ENCODE measurements at regions not wholly inside any gene's neighbourhood (a gene's known extent, or its start where the extent isn't known, plus 50 kb on each side); places are given as distances from the start of the nearest gene placed in this dataset.
A peak's percentile ranks its signal among the peaks of the same experiment; 100 is the strongest.

DNA sequence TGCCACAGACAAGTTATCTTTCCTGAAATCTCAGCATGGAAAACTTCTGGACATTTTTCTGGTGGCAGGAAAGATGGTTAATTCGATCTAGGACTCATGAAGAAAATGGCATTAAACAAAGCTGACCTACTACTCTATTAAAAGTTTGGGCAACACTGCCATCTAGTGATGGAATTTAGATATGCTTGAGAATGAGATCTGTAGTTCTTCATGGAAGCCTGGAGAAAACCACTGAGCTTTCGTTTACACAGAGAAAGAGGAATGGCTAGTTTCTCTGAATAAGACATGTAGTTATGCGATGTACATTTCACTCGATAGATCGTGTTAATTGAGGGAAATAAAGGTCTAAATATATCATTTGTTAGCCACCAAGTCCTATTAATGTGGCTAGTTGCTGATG is 51.7 kb upstream of the CHRDL1 start:
- FAIRE-seq (peak; percentile 90), DNase-seq (ENCODE audit: low read depth, low spot score) (peak; percentile 23), ATAC-seq (peak; percentile 89)
- Histone ChIP-seq H3K4me2 (ENCODE audit: control insufficient read depth, insufficient read depth) (no peak overlapping the region), H3K9ac (ENCODE audit: control insufficient read depth, insufficient read depth, low read length) (no peak overlapping the region), H3K9me3 (replicated peaks; ENCODE audit: control insufficient read depth, insufficient read depth, low read length) (no peaks in the 10 kb centered on the region), H3K4me1 (ENCODE audit: control insufficient read depth, insufficient read depth, low read length) (no peaks in the 10 kb centered on the region), H3K79me2 (ENCODE audit: control insufficient read depth, insufficient read depth, low read length) (no peaks in the 10 kb centered on the region), H3K27me3 (replicated peaks in 1 of 2; ENCODE audit: control insufficient read depth in 2 of 2, insufficient read depth in 2 of 2, low read length in 1 of 2) (no peaks in the 10 kb centered on the region), H3K36me3 (ENCODE audit: control insufficient read depth in 2 of 2, insufficient read depth in 2 of 2, low read length in 1 of 2) (no peaks in the 10 kb centered on the region), H4K20me1 (ENCODE audit: control insufficient read depth, insufficient read depth) (no peaks in the 10 kb centered on the region), H3K27ac (ENCODE audit: control insufficient read depth, insufficient read depth) (no peak overlapping the region), H2AFZ (ENCODE audit: control insufficient read depth, low read depth, low read length) (no peak overlapping the region), H3K4me3 (no peak overlapping the region)
- TF ChIP-seq RAD21 (IDR thresholded peaks at IDR 0.05; ENCODE audit: insufficient read depth, low read depth, low read length) = peak; percentile 71
- TF ChIP-seq LARP7 (IDR thresholded peaks at IDR 0.05) = no peak
- no peak for TF ChIP-seq POLR2AphosphoS2 (IDR thresholded peaks at IDR 0.05; ENCODE audit: low read depth, low read length)
- peak; percentile 62; the same call in 1 of the 2 replicates for TF ChIP-seq SMC3 (IDR thresholded peaks at IDR 0.05; ENCODE audit: borderline replicate concordance, low read length)
- no peak for TF ChIP-seq SPI1 (IDR thresholded peaks at IDR 0.05; ENCODE audit: borderline replicate concordance, insufficient read depth, low read depth, low read length)
- TF ChIP-seq, protein P1, sequence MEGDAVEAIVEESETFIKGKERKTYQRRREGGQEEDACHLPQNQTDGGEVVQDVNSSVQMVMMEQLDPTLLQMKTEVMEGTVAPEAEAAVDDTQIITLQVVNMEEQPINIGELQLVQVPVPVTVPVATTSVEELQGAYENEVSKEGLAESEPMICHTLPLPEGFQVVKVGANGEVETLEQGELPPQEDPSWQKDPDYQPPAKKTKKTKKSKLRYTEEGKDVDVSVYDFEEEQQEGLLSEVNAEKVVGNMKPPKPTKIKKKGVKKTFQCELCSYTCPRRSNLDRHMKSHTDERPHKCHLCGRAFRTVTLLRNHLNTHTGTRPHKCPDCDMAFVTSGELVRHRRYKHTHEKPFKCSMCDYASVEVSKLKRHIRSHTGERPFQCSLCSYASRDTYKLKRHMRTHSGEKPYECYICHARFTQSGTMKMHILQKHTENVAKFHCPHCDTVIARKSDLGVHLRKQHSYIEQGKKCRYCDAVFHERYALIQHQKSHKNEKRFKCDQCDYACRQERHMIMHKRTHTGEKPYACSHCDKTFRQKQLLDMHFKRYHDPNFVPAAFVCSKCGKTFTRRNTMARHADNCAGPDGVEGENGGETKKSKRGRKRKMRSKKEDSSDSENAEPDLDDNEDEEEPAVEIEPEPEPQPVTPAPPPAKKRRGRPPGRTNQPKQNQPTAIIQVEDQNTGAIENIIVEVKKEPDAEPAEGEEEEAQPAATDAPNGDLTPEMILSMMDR (IDR thresholded peaks at IDR 0.05 in 2 of 3, conservative IDR thresholded peaks at IDR 0.05 in 1 of 3; ENCODE audit: control insufficient read depth in 2 of 3, extremely low read depth in 1 of 3, insufficient read depth in 1 of 3, low read depth in 3 of 3, low read length in 3 of 3) = peak; percentile 46 to 66 (median 55); a peak in 5 of 6 replicates
- no peak for TF ChIP-seq ESRRA (IDR thresholded peaks at IDR 0.05; ENCODE audit: low read length)
- no peak for TF ChIP-seq CEBPB (IDR thresholded peaks at IDR 0.05; ENCODE audit: borderline replicate concordance in 1 of 2, low read depth in 2 of 2, low read length in 2 of 2)
- ChIA-PET SMC1A (ENCODE audit: uncharacterized antibody, unreplicated experiment) (interaction anchor here (0.5 to 2.8 kb wide), 26 partner anchors 8 to 887 kb away, joined by 3 to 14 read pairs (median 4); no protein-coding TSS in a partner anchor), CTCF (interaction anchor here (0.7 to 5.1 kb wide), 28 partner anchors 9 to 701 kb away, joined by 3 to 73 read pairs (median 5); no protein-coding TSS in a partner anchor), POLR2A (no interaction called here), RAD21 (ENCODE audit: unreplicated experiment) (interaction anchor here (0.8 to 2.3 kb wide), 11 partner anchors 9 to 401 kb away, joined by 3 to 19 read pairs (median 4); partner anchors contain the start of gene CHRDL1)
- in situ Hi-C loops (cut with MboI) = loop anchor here (5.0 kb wide), 2 partner anchors 395 to 690 kb away; no protein-coding TSS in a partner anchor
- no TSS peak for BruUV-seq (replicated peaks)
- intact Hi-C loops (cut with micrococcal nuclease; ENCODE audit: unreplicated experiment) = loop anchor here (1.0 to 10.0 kb wide), 2 partner anchors 263 to 397 kb away; no protein-coding TSS in a partner anchor
- WGBS (ENCODE audit: insufficient coverage, insufficient replicate concordance, low lambda C conversion rate, missing lambda C conversion rate) = under 1% methylated on average over 5 of the region's 5 CpGs
